GM12865 (cell line): ENCODE measurements at regions not wholly inside any gene's neighbourhood (a gene's known extent, or its start where the extent isn't known, plus 50 kb on each side); places are given as distances from the start of the nearest gene placed in this dataset.

ENCODE experiments used
- DNase-seq: peaks from one replicate; pipeline ENCODE4 v3.0.0; 2010; ENCODE audit warnings: low read depth
- H3K4me3 ChIP-seq: 2 replicates; pipeline ENCODE4 v1.5.1; 2011; ENCODE audit warnings: mild to moderate bottlenecking, low read depth, low read length, control low read depth
- TF ChIP-seq, protein P1 (sequence below): IDR thresholded peaks from 2 replicates; pipeline ENCODE4 v1.5.1; 2011; ENCODE audit warnings: low read length, control low read depth, low read depth, inconsistent platforms; ENCODE audit not compliant: insufficient read depth; ENCODE audit errors: missing control alignments

DNA sequence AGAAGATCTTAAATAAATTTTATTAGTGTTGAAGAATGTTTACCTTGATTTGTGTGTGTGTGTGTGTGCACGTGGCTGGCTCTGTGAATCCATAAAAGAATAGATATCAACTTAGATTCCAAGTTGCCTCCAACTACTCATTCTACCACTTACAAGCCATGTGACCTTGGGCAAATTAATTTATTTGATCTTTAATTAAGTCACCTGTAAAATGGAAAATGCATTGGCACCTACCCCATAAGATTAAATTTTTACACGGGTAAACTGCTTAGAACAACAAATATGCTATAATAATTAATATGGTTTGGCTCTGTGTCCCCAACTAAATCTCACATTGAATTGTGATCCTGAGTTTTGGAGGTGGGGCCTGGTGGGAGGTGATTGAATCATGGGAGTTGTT is 604.9 kb upstream of the NRG3 start:
- H3K4me3 ChIP-seq: no peak overlapping the region
- no peak for DNase-seq
- TF ChIP-seq, protein P1, sequence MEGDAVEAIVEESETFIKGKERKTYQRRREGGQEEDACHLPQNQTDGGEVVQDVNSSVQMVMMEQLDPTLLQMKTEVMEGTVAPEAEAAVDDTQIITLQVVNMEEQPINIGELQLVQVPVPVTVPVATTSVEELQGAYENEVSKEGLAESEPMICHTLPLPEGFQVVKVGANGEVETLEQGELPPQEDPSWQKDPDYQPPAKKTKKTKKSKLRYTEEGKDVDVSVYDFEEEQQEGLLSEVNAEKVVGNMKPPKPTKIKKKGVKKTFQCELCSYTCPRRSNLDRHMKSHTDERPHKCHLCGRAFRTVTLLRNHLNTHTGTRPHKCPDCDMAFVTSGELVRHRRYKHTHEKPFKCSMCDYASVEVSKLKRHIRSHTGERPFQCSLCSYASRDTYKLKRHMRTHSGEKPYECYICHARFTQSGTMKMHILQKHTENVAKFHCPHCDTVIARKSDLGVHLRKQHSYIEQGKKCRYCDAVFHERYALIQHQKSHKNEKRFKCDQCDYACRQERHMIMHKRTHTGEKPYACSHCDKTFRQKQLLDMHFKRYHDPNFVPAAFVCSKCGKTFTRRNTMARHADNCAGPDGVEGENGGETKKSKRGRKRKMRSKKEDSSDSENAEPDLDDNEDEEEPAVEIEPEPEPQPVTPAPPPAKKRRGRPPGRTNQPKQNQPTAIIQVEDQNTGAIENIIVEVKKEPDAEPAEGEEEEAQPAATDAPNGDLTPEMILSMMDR: no peak

DNA sequence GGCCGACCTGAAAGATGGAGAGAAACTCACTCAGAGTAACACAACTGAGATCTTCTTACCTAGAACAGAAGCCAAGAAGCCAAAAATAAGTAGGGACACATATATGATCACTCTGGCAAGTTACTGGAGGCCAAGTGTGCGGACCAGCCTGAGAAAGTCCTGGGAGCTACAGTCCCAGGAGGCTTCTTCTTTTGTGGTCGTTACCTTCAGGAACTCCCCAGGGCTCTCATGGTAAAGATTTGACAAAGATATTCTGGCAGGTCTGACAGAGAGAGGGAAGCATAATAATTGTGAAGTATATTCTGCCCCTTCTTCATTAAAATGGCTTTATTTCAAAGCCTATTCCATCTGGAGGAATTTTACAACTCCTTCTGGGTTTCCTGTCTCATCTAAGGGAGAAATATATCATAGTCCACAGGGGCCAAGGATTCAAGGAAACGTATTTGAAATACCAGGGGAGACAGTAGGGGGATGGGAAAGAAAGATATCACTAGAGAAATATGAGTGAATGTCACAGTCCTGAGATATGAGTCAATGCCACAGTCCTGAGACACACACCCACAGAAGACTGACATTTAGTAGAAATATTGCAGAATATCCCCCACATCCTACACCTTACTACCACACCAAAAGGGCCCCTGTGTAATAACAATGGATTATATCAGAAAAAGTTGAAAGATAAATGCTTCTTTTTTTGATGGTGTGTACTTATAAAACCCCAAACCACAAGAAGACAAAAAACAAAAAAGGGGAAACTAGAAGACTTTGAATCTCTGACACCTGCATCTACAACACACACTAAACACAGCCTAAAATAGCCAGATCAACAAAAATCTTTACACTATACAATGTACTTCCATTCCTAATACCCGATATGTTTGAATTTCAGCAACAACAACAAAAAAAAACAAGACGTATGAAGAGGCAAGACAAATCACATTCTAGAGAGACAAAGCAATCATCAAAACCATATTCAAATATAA is 594.2 kb upstream of the NRG3 start:
- H3K4me3 ChIP-seq: no peak overlapping the region
- TF ChIP-seq, protein P1: no peak
- peak; percentile 42 for DNase-seq

- DNase-seq: peak; percentile 30
- TF ChIP-seq, protein P1: no peak
- no peak overlapping the region for H3K4me3 ChIP-seq
Measured at GRCh38 chr10:81288544-81288943, 586.5 kb upstream of the NRG3 start.

DNA sequence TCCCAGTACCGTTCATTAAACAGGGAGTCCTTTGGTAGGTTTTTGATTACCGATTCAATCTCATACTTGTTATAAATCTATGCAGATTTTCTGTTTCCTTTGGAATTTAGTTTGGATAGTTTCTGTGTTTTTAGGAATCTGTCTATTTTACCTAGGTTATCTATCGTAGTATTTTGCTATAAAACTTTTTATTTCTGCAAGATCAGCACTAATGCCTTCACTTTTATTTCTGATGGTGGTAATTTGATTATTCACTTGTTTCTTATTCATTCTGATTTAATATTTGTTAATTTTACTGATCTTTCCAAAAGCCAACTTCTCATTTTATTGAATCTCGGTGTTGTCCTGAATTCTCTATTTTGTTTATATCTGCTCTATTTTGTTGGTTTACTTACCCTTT is 577.7 kb upstream of the NRG3 start:
- TF ChIP-seq, protein P1: no peak
- DNase-seq: no peak
- no peak overlapping the region for H3K4me3 ChIP-seq

DNA sequence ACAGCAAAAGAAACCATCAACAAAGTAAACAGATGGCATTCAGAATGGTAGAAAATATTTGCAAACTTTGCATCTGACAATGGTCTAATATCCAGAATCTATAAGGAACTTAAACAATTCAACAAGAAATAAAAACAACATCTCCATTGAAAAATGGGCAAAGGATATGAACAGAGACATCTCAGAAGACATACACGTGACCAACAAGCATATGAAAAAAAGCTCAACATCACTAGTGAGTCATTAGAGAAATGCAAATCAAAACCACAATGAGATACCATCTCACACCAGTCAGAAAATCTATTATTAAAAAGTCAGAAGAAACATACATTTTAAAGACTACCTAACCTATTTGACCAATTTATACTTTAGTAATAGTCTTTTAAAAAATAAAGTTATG is 571.3 kb upstream of the NRG3 start:
- TF ChIP-seq, protein P1: no peak
- no peak overlapping the region for H3K4me3 ChIP-seq
- no peak for DNase-seq

GRCh38 chr10:81306971-81307782 is 567.8 kb upstream of the NRG3 start:
- no peak overlapping the region for H3K4me3 ChIP-seq
- DNase-seq: no peak
- TF ChIP-seq, protein P1: no peak
